ENCODE measurements at regions not wholly inside any gene's neighbourhood (a gene's known extent, or its start where the extent isn't known, plus 50 kb on each side); places are given as distances from the start of the nearest gene placed in this dataset.

GRCh38 chr16:59635674-59636073 is 901.6 kb upstream of the GOT2 start (continued):
- TF ChIP-seq ZNF609 (CRISPR knock-in tag; IDR thresholded peaks at IDR 0.05; ENCODE audit: borderline replicate concordance) (no peak), ZSCAN21 (CRISPR knock-in tag; IDR thresholded peaks at IDR 0.05; ENCODE audit: borderline replicate concordance) (no peak), BHLHE40 (IDR thresholded peaks at IDR 0.05; ENCODE audit: low read length) (no peak), SNRNP70 (IDR thresholded peaks at IDR 0.05; ENCODE audit: low read depth, low read length) (no peak), ZNF205 (CRISPR knock-in tag; IDR thresholded peaks at IDR 0.05) (no peak), ZC3H4 (CRISPR knock-in tag; IDR thresholded peaks at IDR 0.05; ENCODE audit: borderline replicate concordance) (no peak), CBFB (CRISPR knock-in tag; IDR thresholded peaks at IDR 0.05) (no peak), BCLAF1 (IDR thresholded peaks at IDR 0.05) (no peak), CENPX (CRISPR knock-in tag; IDR thresholded peaks at IDR 0.05) (no peak), ZNF501 (CRISPR knock-in tag; IDR thresholded peaks at IDR 0.05) (no peak)
- TF ChIP-seq, protein P1, sequence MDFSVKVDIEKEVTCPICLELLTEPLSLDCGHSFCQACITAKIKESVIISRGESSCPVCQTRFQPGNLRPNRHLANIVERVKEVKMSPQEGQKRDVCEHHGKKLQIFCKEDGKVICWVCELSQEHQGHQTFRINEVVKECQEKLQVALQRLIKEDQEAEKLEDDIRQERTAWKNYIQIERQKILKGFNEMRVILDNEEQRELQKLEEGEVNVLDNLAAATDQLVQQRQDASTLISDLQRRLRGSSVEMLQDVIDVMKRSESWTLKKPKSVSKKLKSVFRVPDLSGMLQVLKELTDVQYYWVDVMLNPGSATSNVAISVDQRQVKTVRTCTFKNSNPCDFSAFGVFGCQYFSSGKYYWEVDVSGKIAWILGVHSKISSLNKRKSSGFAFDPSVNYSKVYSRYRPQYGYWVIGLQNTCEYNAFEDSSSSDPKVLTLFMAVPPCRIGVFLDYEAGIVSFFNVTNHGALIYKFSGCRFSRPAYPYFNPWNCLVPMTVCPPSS (IDR thresholded peaks at IDR 0.05) = no peak
- TF ChIP-seq, protein P2, sequence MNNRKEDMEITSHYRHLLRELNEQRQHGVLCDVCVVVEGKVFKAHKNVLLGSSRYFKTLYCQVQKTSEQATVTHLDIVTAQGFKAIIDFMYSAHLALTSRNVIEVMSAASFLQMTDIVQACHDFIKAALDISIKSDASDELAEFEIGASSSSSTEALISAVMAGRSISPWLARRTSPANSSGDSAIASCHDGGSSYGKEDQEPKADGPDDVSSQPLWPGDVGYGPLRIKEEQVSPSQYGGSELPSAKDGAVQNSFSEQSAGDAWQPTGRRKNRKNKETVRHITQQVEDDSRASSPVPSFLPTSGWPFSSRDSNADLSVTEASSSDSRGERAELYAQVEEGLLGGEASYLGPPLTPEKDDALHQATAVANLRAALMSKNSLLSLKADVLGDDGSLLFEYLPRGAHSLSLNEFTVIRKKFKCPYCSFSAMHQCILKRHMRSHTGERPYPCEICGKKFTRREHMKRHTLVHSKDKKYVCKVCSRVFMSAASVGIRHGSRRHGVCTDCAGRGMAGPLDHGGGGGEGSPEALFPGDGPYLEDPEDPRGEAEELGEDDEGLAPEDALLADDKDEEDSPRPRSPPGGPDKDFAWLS (CRISPR knock-in tag; IDR thresholded peaks at IDR 0.05; ENCODE audit: borderline replicate concordance) = no peak

All from HepG2 (cell line).